ENCODE measurements at regions not wholly inside any gene's neighbourhood (a gene's known extent, or its start where the extent isn't known, plus 50 kb on each side); places are given as distances from the start of the nearest gene placed in this dataset.

DNA sequence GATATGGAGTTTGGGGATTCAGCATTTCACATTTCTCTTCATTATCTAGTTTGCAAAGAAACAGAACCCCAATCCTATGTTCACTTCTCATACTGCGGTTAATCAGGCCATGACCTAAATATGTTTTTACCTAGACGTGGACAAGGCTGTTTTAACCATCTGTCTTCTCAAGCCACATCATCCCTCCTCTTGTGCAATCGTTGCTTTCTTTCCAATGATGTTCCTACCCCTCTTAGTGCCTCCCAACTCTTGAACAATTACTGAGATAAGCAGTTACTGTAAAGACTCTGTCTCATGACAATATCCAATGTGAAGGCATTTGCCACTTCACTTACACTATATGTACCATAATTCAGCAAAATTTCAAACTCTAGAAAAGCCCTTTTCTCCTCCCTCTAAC is 406.2 kb downstream of the LIG4 start:
- TF ChIP-seq, protein P1, sequence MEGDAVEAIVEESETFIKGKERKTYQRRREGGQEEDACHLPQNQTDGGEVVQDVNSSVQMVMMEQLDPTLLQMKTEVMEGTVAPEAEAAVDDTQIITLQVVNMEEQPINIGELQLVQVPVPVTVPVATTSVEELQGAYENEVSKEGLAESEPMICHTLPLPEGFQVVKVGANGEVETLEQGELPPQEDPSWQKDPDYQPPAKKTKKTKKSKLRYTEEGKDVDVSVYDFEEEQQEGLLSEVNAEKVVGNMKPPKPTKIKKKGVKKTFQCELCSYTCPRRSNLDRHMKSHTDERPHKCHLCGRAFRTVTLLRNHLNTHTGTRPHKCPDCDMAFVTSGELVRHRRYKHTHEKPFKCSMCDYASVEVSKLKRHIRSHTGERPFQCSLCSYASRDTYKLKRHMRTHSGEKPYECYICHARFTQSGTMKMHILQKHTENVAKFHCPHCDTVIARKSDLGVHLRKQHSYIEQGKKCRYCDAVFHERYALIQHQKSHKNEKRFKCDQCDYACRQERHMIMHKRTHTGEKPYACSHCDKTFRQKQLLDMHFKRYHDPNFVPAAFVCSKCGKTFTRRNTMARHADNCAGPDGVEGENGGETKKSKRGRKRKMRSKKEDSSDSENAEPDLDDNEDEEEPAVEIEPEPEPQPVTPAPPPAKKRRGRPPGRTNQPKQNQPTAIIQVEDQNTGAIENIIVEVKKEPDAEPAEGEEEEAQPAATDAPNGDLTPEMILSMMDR (IDR thresholded peaks at IDR 0.05) = no peak
- TF ChIP-seq POLR2A (IDR thresholded peaks at IDR 0.05) = no peak
